ENCODE measurements at regions not wholly inside any gene's neighbourhood (a gene's known extent, or its start where the extent isn't known, plus 50 kb on each side); places are given as distances from the start of the nearest gene placed in this dataset.
"Not testable (repeated sequence)": the region's sequence is repeated elsewhere in the genome, so short reads cannot be mapped to it uniquely, and the experiment has no call there.

GRCh38 chr6:87763276-87763675 is 61.2 kb upstream of the AKIRIN2 start:
- no peak for DNase-seq (ENCODE audit: low read depth)

DNA sequence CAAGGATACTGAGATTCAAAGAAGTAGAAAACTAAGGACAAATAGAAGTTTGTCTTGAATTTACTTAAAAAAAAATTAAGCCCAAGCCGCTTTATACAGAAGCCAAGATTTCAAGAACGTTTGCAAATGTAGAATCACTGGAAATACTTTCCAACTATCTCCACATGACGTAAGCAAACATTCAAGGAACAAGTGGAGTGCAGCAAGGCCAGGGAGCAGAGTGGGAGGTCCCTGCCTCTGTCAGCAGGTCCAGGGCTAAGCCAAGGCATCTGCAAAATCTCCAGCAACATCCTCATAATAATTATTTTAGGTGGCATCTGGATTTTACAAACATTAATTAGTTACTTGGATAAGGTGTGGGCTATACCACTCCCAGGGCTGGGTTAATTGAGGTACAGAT is 60.1 kb upstream of the AKIRIN2 start:
- DNase-seq (ENCODE audit: low read depth) = no peak

GRCh38 chr6:87757792-87758191 is 55.8 kb upstream of the AKIRIN2 start:
- DNase-seq (ENCODE audit: low read depth) = no peak

GRCh38 chr6:87756858-87757257 is 54.8 kb upstream of the AKIRIN2 start:
- DNase-seq (ENCODE audit: low read depth) = peak; percentile 1

DNA sequence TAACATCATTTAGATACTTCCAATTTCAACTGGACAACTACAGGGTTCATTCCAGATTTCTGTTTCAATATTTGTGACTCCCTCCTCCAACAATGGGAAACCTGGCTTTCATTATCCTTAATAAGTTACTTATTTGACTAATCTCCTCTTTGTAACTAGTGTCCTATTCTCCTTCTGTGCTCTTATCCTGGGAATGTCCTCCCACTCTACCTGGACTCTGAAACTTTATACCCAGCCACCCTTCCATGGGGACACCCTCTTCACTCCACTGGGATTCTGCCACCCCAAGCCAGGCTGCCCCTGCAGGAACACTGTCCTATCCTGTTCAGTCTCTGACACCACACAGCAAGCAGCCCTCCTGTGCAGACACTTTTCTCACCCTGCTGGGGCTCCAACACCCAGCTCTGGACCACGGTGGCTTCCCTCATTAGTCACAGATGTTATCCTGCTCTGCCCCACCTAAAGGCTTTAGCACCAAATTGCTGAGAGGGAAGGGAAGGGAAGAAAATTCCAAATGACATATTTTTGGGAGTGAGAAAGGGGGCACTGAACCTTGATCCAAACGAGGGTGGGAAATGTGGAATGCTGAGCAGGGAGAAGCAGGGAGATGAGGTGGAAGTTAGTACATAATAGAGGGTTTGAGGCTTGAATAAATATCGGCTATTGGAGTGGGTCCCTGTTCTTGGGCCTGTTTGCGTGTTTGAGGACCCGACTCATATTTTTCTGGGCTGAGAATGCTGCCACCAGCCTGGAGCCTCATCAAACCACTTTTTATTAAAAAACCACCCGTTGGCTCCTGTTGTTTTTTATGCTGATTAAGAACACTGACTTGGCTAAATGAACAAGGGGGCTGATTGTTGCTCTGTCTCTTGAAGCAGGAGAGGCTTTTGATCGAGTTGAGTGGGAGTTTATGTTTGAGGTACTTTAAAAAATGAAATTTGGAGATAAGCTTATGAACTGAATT is 54.0 kb upstream of the AKIRIN2 start:
- no peak for DNase-seq (ENCODE audit: low read depth)

DNA sequence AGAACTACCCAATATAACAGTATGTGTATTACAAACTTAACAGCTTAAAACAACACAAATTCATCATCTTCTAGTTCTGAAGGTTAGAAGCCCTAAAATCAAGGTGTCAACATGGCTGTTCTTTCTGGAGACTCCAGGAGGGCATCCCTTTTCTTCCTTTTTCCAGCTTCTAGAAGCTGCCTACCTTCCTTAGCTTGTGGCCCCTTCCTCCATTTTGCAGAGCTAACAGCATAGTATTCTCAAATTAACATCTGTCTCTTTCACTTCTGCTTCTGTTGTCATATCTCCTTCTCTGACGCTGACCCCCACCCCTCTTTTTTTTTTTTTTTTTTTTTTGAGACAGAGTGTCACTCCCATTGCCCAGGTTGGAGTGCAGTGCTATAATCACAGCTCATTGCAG is 52.8 kb upstream of the AKIRIN2 start:
- DNase-seq (ENCODE audit: low read depth) = no peak

GRCh38 chr6:87753131-87753685 is 51.2 kb upstream of the AKIRIN2 start:
- no peak for DNase-seq (ENCODE audit: low read depth)

- not testable (repeated sequence) for DNase-seq (ENCODE audit: low read depth)
These were observed 50.5 kb upstream of the AKIRIN2 start for GRCh38 chr6:87752503-87752902.

Data from stimulated activated CD4-positive, alpha-beta T cell treated with anti-CD3 and anti-CD28 coated beads, Interleukin-2, amount 100 ng/mL, for 4 hours (primary cell).